DND-41 (cell line): ENCODE measurements at regions not wholly inside any gene's neighbourhood (a gene's known extent, or its start where the extent isn't known, plus 50 kb on each side); places are given as distances from the start of the nearest gene placed in this dataset.

Experiments
- ATAC-seq: fragments of 200-7000 bp; cut with Tn5 transposase; 3 replicates; pipeline ENCODE4 v1.9.1; 2021; ENCODE audit warnings: low read depth; ENCODE audit not compliant: insufficient read depth
- DNase-seq: peaks from one replicate; pipeline ENCODE4 v3.0.0-alpha.2; 2020
- H2AFZ ChIP-seq: 2 replicates; pipeline ENCODE4 v1.6.0; 2012; ENCODE audit warnings: low read depth, low read length
- H3K27ac ChIP-seq: 2 replicates; pipeline ENCODE4 v1.5.1; 2012; ENCODE audit warnings: low read length, inconsistent platforms
- H3K27me3 ChIP-seq: fragments of 200-600 bp; sonication (generic); 2 replicates; pipeline ENCODE4 v1.6.0; 2012; ENCODE audit warnings: low read length, mild to moderate bottlenecking, inconsistent platforms; ENCODE audit not compliant: insufficient read depth, poor library complexity
- H3K36me3 ChIP-seq: 2 replicates; pipeline ENCODE4 v1.5.1; 2012; ENCODE audit warnings: low read length, inconsistent platforms; ENCODE audit not compliant: insufficient read depth
- H3K4me1 ChIP-seq: 2 replicates; pipeline ENCODE4 v1.5.1; 2012; ENCODE audit warnings: mild to moderate bottlenecking, low read length; ENCODE audit not compliant: insufficient read depth
- H3K4me2 ChIP-seq: 2 replicates; pipeline ENCODE4 v1.6.0; 2012; ENCODE audit warnings: mild to moderate bottlenecking, moderate library complexity, low read length, inconsistent platforms; ENCODE audit not compliant: insufficient read depth
- H3K4me3 ChIP-seq, 2 experiments: fragments of 200-600 bp in 1 of 2; shearing (Covaris generic) in 1 of 2; 2 replicates each; pipeline ENCODE4 v1.5.1; 2012 to 2016; ENCODE audit warnings: inconsistent platforms in 2 of 2, low read length in 2 of 2, mild to moderate bottlenecking in 2 of 2, low read depth in 1 of 2, moderate library complexity in 1 of 2
- H3K79me2 ChIP-seq: 2 replicates; pipeline ENCODE4 v1.6.0; 2012; ENCODE audit warnings: low read length, inconsistent platforms; ENCODE audit not compliant: insufficient read depth
- H3K9ac ChIP-seq: 2 replicates; pipeline ENCODE4 v1.6.0; 2012; ENCODE audit warnings: low read depth, mild to moderate bottlenecking, inconsistent platforms, low read length, moderate library complexity
- H3K9me3 ChIP-seq: 2 replicates; pipeline ENCODE4 v1.5.1; 2012; ENCODE audit warnings: low read length, moderate library complexity, mild to moderate bottlenecking, inconsistent platforms; ENCODE audit not compliant: insufficient read depth, severe bottlenecking
- H4K20me1 ChIP-seq: 2 replicates; pipeline ENCODE4 v1.6.0; 2012; ENCODE audit warnings: low read length; ENCODE audit not compliant: insufficient read depth
- CTCF ChIP-seq: IDR thresholded peaks from 2 replicates; pipeline ENCODE4 v1.5.1; 2012; ENCODE audit warnings: borderline replicate concordance, low read length, moderate library complexity, mild to moderate bottlenecking; ENCODE audit not compliant: poor library complexity, severe bottlenecking; ENCODE audit errors: extremely low read depth
- EZH2 ChIP-seq: IDR thresholded peaks from 3 replicates; pipeline ENCODE4 v1.6.1; 2012; ENCODE audit warnings: borderline replicate concordance, low read depth, mild to moderate bottlenecking, moderate library complexity, low read length, inconsistent platforms; ENCODE audit not compliant: severe bottlenecking

DNA sequence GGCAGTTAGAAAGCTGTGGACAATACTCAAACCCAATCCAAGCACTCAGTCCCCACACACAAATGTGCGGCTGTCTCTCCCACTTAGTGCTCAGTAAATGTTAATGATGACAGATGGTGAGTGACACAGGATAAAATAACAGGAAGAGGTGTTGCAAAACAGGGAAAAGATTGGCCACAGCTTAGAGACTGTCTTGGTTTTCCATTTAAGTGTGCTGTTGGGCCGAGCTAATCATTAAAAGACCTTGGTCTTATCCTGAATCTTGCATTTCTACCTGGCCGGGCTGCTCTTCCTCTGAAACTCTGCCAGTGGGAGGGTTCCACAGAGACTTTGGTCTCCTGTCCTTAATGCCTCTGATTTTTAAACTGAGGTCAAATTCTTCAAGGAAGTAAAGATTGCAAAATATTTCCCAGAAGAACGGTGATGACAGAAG lies 113.1 kb upstream of the RNF32 start:
- DNase-seq = no peak

GRCh38 chr7:156524818-156525597 lies 115.6 kb upstream of the RNF32 start:
- Histone ChIP-seq H3K9ac (no peak overlapping the region), H3K27ac (no peak overlapping the region), H4K20me1 (no peaks in the 10 kb centered on the region), H2AFZ (no peak overlapping the region), H3K79me2 (no peaks in the 10 kb centered on the region), H3K36me3 (no peaks in the 10 kb centered on the region), H3K4me1 (no peaks in the 10 kb centered on the region), H3K4me3 (no peak overlapping the region), H3K4me2 (no peak overlapping the region), H3K27me3 (peaks cover 5% of the 10 kb centered on the region), H3K9me3 (no peaks in the 10 kb centered on the region)
- no peak for DNase-seq
- no peak for ATAC-seq
- TF ChIP-seq CTCF (no peak), EZH2 (no peak)

More for the DNA sequence above, 113.1 kb upstream of the RNF32 start:
- H3K4me3 ChIP-seq = no peak overlapping the region
- no peaks in the 10 kb centered on the region for H3K36me3 ChIP-seq
- H3K79me2 ChIP-seq = no peaks in the 10 kb centered on the region
- ATAC-seq = no peak
- no peak overlapping the region for H3K4me2 ChIP-seq
- H3K27me3 ChIP-seq = no peaks in the 10 kb centered on the region
- TF ChIP-seq EZH2 (no peak), CTCF (no peak)
- H4K20me1 ChIP-seq = no peaks in the 10 kb centered on the region
- no peak overlapping the region for H3K9ac ChIP-seq
- H3K4me1 ChIP-seq = no peaks in the 10 kb centered on the region
- H3K9me3 ChIP-seq = no peaks in the 10 kb centered on the region
- no peak overlapping the region for H3K27ac ChIP-seq
- no peak overlapping the region for H2AFZ ChIP-seq

- DNase-seq (no peak), ATAC-seq (no peak)
- Histone ChIP-seq H3K27ac (no peak overlapping the region), H4K20me1 (no peaks in the 10 kb centered on the region), H3K36me3 (no peaks in the 10 kb centered on the region), H3K4me3 (no peak overlapping the region), H2AFZ (no peak overlapping the region), H3K27me3 (peaks cover 5% of the 10 kb centered on the region), H3K9me3 (no peaks in the 10 kb centered on the region), H3K9ac (no peak overlapping the region), H3K4me1 (no peaks in the 10 kb centered on the region), H3K79me2 (no peaks in the 10 kb centered on the region), H3K4me2 (no peak overlapping the region)
- TF ChIP-seq CTCF = no peak
- TF ChIP-seq EZH2 = no peak
Observed at GRCh38 chr7:156523447-156524048, 117.0 kb upstream of the RNF32 start.
